ENCODE measurements at regions not wholly inside any gene's neighbourhood (a gene's known extent, or its start where the extent isn't known, plus 50 kb on each side); places are given as distances from the start of the nearest gene placed in this dataset.
"Not testable (repeated sequence)": the region's sequence is repeated elsewhere in the genome, so short reads cannot be mapped to it uniquely, and the experiment has no call there.

DNA sequence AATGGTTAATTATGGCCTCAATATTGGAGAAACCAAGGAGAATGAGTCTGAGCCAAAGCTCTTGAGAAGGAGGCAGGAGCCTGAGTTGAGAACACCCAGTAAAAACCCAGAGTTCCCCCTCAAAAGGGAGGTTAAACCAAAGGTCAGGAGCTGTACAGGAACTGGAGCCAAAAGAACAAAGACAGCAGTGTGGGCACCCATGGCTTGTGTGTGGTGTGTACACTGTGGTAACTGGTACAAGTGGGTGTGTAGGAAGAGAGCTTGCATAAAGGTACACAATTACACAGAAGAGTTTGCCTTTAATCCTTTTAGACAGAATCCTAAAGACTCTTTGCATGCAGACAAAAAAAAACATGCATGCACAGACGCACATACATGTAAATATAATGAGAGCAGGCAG lies 87.1 kb downstream of the IGSF1 start:
- ChIA-PET CTCF (no interaction called here), POLR2A (no interaction called here)
- Histone ChIP-seq H3K4me3 (ENCODE audit: low read depth, low read length) (no peak overlapping the region), H3K27ac (ENCODE audit: low read depth, low read length) (no peak overlapping the region), H3K9me3 (ENCODE audit: control insufficient read depth, insufficient read depth, low read length) (no peaks in the 10 kb centered on the region), H3K27me3 (ENCODE audit: control insufficient read depth, insufficient read depth, low read length) (no peaks in the 10 kb centered on the region)
- DNase-seq (ENCODE audit: low read depth, low spot score), result no peak
- TF ChIP-seq, protein P1, sequence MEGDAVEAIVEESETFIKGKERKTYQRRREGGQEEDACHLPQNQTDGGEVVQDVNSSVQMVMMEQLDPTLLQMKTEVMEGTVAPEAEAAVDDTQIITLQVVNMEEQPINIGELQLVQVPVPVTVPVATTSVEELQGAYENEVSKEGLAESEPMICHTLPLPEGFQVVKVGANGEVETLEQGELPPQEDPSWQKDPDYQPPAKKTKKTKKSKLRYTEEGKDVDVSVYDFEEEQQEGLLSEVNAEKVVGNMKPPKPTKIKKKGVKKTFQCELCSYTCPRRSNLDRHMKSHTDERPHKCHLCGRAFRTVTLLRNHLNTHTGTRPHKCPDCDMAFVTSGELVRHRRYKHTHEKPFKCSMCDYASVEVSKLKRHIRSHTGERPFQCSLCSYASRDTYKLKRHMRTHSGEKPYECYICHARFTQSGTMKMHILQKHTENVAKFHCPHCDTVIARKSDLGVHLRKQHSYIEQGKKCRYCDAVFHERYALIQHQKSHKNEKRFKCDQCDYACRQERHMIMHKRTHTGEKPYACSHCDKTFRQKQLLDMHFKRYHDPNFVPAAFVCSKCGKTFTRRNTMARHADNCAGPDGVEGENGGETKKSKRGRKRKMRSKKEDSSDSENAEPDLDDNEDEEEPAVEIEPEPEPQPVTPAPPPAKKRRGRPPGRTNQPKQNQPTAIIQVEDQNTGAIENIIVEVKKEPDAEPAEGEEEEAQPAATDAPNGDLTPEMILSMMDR (IDR thresholded peaks at IDR 0.05; ENCODE audit: low read depth, low read length), result no peak

DNA sequence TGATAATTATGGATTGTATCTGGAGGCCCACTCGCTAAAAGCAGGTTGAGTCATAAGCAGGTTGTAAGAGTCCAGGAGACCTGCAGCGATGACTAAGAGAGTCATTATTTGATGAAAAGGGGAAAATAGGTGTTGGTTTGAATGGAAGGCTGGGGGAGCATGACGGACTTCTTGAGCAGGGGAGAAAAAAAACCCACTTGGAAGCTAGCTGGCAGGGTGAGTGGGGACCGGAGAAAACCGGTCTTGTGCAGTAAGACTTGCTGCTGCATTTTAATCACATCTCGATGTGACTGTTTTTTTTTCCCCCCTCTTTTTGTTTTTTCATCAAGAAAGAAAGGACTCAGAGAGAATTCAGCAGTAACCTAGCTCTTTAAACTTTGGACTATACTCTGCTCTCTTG lies 90.0 kb downstream of the IGSF1 start:
- POLR2A ChIA-PET, result no interaction called here
- no peak for DNase-seq (ENCODE audit: low read depth, low spot score)

DNA sequence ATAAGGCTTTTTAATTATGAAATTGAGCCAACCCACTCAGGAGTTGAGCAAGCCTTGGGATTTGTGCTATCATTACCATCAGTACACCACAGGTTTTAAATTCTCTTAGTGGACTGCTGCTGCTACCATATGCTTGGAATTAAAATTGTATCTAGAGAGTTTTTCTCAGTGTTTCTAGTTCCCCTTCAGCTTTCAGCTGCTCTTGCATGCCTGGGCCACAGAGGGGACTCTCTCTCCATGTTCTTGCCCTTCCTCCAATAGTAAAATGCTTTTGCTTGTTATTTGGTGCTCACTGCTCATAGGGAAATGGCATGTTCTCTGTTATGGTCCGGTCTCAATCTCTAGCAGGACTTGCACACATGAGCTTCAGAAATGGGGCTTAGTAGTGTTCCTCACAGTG lies 101.9 kb downstream of the IGSF1 start:
- POLR2A ChIA-PET, result no interaction called here

More for the DNA sequence above, 90.0 kb downstream of the IGSF1 start:
- H3K9me3 ChIP-seq (ENCODE audit: control insufficient read depth, insufficient read depth, low read length), result no peaks in the 10 kb centered on the region
- no peak overlapping the region for H3K4me3 ChIP-seq (ENCODE audit: low read depth, low read length)
- TF ChIP-seq, protein P1 (IDR thresholded peaks at IDR 0.05; ENCODE audit: low read depth, low read length), result no peak
- H3K27me3 ChIP-seq (ENCODE audit: control insufficient read depth, insufficient read depth, low read length), result no peaks in the 10 kb centered on the region
- CTCF ChIA-PET, result no interaction called here
- H3K27ac ChIP-seq (ENCODE audit: low read depth, low read length), result no peak overlapping the region

DNA sequence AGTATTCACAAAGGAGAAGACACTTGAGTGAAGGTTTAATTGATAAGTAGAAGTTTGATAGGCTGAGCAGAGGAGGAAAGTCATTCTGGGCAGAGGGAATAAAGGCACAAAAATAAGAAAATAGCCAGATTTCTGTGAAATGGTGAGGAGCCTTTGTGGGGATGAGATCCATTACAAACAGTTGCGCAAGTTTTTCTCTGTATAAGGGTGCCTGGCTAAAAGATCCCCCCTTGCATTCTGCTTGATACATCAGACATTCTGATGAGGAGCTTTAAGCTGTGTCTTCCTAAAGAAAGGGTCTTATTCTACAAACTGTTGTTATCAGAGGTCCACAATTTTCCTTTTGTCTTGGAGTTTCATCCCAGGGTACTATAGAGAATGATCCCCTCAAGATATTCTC lies 112.0 kb downstream of the ARHGAP36 start:
- Histone ChIP-seq H3K27ac (ENCODE audit: low read depth, low read length) (no peak overlapping the region), H3K27me3 (ENCODE audit: control insufficient read depth, insufficient read depth, low read length) (no peaks in the 10 kb centered on the region), H3K4me3 (ENCODE audit: low read depth, low read length) (no peak overlapping the region), H3K9me3 (ENCODE audit: control insufficient read depth, insufficient read depth, low read length) (no peaks in the 10 kb centered on the region)
- ChIA-PET CTCF (no interaction called here), POLR2A (no interaction called here)
- no peak for DNase-seq (ENCODE audit: low read depth, low spot score)
- TF ChIP-seq, protein P1 (IDR thresholded peaks at IDR 0.05; ENCODE audit: low read depth, low read length), result no peak

More for the DNA sequence above, 101.9 kb downstream of the IGSF1 start:
- no peak for DNase-seq (ENCODE audit: low read depth, low spot score)
- Histone ChIP-seq H3K27ac (ENCODE audit: low read depth, low read length) (no peak overlapping the region), H3K4me3 (ENCODE audit: low read depth, low read length) (no peak overlapping the region), H3K27me3 (ENCODE audit: control insufficient read depth, insufficient read depth, low read length) (no peaks in the 10 kb centered on the region), H3K9me3 (ENCODE audit: control insufficient read depth, insufficient read depth, low read length) (no peaks in the 10 kb centered on the region)
- TF ChIP-seq, protein P1 (IDR thresholded peaks at IDR 0.05; ENCODE audit: low read depth, low read length), result no peak
- CTCF ChIA-PET, result interaction anchor here (0.5 kb wide), 1 partner anchor 76 kb away, joined by 3 read pairs; no protein-coding TSS in a partner anchor

DNA sequence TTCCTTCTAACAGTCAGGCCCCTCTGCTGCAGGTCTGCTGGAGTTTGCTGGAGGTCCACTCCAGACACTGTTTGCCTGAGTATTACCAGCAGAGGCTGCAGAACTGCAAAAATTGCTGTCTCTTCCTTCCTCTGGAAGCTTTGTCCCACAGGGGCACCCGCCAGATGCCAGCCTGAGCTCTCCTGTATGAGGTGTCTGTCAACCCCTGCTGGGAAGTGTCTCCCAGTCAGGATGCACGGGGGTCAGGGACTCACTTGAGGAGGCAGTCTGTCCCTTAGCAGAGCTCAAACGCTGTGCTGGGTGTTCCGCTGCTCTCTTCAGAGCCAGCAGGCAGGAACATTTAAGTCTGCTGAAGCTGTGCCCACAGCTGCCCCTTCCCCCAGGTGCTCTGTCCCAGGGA lies 105.5 kb downstream of the ARHGAP36 start:
- POLR2A ChIA-PET; H3K27ac ChIP-seq (ENCODE audit: low read depth, low read length); H3K9me3 ChIP-seq (ENCODE audit: control insufficient read depth, insufficient read depth, low read length); H3K27me3 ChIP-seq (ENCODE audit: control insufficient read depth, insufficient read depth, low read length); H3K4me3 ChIP-seq (ENCODE audit: low read depth, low read length); CTCF ChIA-PET; DNase-seq (ENCODE audit: low read depth, low spot score): not testable (repeated sequence)

DNA sequence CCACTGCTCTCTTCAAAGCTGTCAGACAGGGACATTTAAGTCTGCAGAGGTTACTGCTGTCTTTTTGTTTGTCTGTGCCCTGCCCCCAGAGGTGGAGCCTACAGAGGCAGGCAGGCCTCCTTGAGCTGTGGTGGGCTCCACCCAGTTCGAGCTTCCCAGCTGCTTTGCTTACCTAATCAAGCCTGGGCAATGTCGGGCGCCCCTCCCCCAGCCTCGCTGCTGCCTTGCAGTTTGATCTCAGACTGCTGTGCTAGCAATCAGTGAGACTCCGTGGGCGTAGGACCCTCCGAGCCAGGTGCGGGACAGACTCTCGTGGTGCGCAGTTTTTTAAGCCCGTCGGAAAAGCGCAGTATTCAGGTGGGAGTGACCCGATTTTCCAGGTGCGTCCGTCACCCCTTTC lies 99.5 kb downstream of the ARHGAP36 start:
- H3K9me3 ChIP-seq (ENCODE audit: control insufficient read depth, insufficient read depth, low read length); H3K4me3 ChIP-seq (ENCODE audit: low read depth, low read length); DNase-seq (ENCODE audit: low read depth, low spot score); CTCF ChIA-PET; H3K27ac ChIP-seq (ENCODE audit: low read depth, low read length); H3K27me3 ChIP-seq (ENCODE audit: control insufficient read depth, insufficient read depth, low read length); POLR2A ChIA-PET: not testable (repeated sequence)

All from AG04450 (cell line).